ENCODE measurements at regions not wholly inside any gene's neighbourhood (a gene's known extent, or its start where the extent isn't known, plus 50 kb on each side); places are given as distances from the start of the nearest gene placed in this dataset.

GRCh38 chr9:38285236-38285635 is 107.3 kb upstream of the ALDH1B1 start:
- no peak for DNase-seq

DNA sequence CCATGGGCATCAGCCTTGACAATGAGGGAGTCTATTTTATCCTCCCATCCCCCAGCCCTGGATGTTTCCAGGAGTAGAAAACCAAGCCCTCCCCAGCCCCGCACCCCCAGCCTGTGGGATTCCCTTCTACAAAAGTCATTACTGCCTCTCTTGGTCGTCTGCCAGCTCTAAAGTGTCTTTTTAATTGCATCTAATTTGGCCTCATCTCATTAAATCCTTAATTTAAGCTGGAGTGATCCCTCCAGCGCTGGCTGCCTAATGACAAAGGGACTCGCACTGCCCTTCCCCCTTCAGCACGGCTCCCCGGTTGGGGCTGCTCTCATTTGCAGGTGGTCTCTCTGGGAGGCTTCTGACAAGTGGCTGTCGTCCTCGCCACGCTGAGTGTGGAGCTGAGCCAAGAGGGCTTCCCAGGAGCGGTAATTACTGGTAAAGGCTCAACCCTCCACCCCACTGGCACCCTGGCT is 107.9 kb upstream of the ALDH1B1 start:
- DNase-seq = no peak

GRCh38 chr9:38284039-38284575 is 108.4 kb upstream of the ALDH1B1 start:
- DNase-seq = no peak

DNA sequence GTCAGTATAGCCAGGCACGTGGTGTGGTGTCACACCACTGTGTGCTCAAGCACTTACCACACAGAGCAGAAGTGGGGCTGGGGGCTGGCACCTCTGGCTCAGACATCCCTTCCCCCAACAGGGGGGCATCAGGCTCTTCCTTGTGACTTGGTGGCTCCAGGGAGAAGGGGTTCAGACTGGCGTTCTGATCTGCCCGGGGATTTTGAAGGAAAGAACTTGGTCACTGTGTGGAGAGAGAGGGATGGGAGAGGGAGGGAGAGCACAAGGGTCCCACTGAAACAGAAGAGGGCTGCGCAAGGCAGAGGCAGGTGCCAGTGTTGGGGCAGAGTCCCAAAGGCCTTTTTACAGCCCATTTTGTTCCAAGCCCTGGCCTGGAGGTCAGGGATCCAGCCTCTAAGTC is 109.7 kb upstream of the ALDH1B1 start:
- DNase-seq = no peak

DNA sequence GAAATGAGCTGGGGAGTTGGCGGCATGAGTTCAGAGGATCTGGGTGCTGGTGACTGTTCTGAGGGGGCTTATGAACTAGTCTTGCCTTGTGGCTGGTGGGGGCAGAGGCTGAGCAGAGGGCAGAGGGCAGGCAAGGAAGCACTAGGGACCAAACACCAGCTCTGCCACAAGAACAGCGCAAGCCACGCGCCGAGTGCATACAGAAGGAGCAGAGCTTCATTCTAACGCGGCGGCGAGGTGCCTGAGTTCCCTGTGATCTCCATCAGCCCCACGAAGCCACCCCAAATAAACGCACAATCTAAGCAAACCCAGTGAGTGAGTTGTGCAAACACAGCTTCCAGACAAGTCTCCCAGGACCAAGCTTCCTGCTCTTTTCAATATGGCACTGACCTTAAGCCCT is 110.6 kb upstream of the ALDH1B1 start:
- no peak for DNase-seq

DNA sequence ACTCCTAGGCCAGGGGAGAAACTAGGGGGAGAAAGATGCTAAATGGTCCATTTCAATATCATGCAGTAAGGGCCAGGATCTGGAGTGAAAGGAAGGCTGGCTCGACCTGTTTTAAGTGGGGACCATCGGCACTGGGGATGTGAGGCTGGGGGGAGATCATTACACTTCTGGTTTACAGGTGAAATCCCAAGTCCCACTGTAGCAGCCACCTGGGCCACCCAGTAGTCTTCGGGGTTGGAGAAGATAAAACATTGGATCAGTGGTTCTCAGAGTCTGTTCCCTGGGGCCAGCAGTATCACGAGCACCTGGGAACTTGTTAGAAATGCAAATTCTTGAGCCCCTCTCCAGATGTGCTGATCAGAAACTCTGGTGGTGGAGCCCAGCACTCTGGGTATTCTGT is 111.3 kb upstream of the ALDH1B1 start:
- DNase-seq = no peak

- DNase-seq = no peak
Measured at GRCh38 chr9:38280251-38280800, 112.2 kb upstream of the ALDH1B1 start.

DNA sequence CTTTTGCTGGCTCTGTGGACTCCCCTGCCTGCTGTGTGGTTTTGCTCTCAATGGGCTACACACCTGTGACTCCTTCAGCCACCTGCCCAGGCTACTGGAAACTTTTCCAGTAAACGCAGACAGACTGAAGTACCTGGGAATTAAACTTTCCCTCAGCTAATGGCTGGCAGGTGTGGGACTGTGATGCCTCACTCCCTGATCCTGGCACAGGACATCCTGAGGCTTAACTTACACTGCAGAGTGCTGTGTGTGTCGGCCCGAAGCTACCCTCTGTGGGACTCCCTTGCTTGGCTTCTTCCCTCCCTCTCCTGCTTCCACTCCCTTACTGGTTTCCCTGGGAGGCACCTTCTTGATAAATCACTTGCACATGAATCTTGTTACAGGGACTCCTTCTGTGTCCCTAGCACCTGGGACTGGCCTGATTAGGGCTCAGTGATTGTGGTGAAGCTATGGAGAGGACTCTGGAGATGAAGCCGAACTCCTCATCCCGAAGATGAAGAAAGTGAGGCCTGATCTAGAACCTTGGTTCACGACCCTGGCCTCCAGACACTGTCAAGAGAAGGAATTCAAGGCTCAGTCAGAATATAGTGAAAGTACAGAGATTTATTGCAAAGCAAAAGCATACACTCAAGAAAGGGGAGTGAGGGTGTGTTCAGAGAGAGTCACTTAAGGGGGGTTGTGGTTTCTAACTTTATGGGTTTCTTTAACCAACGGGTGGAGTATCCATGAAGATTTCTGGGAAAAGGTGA is 113.4 kb upstream of the ALDH1B1 start:
- DNase-seq = no peak

DNA sequence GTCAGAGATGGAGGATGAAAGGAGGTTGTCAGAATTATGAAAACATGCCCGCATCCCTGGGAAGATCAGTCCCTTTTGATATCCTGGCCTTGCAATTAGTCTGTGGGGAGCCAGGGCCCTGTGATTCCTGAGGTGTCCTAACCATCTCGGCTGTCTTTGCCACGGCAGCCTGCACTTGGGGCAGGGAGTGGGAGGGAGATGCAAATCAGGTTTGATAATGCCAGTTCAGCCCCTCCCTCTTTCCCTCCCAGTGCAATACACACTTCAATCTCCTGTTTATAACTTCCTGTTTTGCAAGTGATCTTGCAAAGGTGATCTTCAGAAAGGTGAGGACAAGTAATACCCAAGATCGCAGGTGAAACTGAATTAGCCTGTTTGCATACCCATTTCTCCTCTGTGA is 114.0 kb upstream of the ALDH1B1 start:
- no peak for DNase-seq

DNA sequence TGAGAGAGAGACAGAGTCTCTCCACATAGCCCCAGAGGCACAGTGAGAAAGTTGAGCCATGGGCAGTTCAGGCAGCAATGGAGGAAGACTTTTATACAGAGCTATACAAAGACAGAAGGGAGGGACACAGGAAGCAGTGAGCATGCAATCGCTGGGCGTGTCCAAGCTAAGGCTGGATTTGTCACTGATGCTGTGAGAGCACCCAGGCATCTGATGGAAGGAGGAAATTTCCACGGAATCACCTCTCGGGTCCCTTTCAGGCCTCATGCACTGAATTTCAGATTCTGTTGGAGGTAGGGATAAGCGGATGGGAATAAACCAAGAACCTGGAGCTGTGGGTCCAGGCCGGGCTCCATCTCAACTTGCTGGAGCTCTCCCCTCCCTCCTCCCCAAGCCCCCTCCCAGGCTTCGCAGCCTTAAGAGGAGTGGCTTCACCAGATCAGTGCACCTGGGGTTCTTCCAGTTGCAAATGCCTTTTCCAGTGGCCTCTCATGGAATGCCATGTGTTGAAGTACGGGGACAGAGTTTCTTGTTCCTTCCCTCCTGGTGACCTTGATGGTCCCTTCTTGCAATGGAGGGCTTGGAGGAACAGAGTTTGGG is 114.8 kb upstream of the ALDH1B1 start:
- no peak for DNase-seq

DNA sequence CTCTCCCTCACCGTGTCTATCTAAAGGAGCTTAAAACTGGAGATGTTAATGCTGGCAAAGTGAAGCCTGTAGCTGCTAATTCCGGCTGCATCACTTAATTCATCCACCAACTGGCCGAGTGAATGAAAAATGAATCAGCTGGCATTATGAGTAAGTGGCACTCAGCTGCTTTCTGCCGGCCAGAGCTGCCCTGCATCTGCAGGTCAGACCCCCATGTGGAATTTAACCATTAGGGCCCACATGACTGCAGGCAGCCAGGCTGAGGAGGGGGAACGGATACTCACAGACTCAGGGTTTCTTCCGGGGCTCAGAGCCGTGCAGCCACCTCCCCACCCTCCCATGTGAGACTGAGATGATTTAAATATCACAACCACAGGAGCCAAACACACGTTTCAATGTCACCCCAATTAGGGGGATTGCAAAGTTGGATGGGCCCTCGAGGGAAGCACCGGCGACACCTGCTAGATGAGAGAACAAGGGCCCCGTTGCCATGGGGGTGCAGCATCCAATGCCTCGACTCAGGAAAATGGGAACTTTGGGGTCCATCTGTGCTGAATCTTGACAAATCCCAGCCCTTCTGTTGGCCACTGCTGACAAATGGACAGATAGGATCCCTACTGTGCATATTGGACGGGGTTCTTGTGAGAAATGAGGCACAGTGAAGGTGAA is 115.6 kb upstream of the ALDH1B1 start:
- no peak for DNase-seq

DNA sequence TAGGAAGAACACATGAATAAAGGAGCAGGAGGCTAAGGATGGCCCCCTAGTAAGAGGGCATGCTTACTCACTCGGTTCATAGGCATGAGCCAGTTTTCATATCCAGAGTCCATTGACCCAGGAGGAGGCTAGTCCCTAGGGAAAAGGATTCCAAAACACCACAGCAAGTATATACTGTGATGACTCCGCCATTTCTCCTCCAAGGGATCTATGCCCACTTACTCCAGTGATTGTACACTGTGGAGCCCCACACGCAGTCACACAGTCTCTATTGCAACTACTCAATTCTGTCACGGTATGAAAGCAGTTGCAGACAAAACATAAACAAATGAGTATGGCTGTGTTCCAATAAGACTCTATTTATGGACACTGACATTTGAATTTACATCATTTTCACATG is 117.7 kb upstream of the ALDH1B1 start:
- peak; percentile 79 for DNase-seq

- no peak for DNase-seq
Measured at GRCh38 chr9:38272710-38273109, 119.8 kb upstream of the ALDH1B1 start.

DNA sequence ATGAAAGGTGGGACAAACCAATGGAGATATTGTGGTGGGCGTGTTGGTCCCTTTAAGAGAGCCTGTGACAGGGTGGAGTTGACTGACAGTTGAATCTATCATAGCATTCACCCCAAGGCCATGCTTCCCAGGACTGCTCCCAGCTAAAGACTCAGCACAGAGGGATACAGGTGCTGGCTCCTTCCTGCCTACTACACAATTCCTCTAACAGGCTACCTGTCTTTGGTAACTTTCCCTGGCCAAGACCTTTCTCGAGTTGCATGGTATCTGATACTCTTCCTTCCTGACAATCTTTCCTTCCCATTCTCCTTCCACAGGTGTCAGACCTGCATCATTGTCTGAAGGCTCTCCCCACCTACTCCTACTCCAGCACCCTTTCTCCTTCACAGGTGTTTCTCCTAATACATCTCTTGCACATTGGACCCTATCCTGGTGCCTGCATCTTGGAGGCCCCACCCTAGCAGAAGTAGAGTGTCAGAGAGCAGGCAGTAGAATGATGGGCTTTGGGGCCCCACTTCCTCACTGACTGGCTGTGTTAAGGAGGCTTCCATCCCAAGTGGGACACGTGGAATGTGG is 120.7 kb upstream of the ALDH1B1 start:
- no peak for DNase-seq

DNA sequence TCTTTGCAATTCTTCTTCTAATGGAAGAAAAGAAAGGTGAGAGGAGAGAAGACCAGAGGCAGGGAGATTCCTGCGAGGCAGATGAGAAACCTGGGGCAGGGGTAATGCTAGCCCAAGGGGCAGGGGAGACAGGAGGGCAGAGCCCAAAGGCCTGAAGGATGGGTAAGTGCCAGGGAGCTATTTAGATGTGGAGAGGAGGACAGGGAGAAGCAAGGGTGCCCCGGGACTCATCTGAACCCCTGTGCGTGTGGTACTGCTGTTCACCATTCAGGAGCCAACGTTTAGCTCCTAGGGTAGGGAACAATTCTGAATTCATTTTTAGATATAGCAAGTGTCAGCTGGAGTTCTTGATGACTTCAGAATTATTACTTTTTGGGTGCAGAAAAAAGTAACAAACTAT is 122.7 kb upstream of the ALDH1B1 start:
- DNase-seq = no peak

GRCh38 chr9:38263532-38263931 is 129.0 kb upstream of the ALDH1B1 start:
- DNase-seq = peak; percentile 66

DNA sequence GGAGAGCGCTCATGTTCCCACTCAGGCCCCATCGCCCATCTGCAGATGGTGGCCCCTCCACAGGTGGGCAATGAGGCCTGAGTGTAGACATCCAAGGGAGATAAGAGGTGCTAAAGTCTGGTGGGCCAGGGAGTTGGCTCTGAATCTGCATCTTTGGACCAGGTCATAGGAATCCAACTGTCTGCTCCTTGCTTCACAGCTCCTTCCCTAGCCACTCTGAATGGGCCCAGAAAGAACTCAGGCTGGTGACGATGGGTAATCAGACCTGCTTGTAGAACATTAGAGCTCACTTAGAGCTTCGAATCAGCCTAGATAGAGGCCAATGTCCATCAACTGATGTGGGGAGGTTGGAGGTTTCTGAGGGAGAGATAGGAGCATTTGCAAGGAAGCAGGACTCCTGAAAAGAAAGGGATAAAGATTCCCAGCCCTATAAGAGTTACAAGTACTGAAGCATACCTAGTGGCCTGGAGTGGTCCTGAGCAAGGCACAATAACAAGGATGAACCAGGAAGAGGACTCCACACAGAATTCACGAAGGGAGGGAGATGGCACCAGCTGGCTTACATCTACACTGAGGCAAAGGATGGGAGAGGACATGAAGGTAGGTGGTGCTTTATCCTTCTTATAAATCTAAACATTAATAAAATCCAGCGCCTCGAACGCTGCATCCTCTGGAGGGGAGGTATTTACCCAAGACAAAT is 132.8 kb upstream of the ALDH1B1 start:
- no peak for DNase-seq

GRCh38 chr9:38259056-38259455 is 133.4 kb upstream of the ALDH1B1 start:
- no peak for DNase-seq

DNA sequence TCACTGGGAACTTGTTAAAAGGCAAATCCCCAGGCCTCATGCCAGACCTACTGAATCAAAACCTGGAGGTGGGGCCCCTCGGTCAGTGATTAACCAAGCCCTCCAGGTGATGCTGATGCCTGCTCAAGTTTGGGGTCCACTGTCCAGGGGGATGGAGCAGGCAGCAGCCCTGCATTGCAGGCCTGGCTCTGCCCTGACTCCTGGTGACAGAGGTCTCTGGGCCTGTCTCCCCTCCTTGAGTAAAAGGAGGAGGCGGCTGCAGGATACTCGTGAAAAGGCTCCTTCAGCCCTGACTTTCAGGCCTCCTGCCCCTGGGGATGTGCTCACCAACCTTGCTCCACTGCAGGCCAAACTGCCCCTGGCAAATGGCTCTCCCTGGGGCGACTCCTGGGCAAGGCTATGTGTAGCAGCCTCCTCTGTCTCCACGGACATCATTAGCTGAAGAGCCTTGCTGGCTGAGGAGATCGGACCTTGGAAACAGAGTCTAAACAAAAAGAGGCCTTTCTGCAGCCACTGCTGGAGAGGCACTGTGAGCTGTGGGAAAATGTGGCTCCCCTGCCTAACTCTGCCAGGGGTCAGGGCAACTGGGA is 134.8 kb upstream of the ALDH1B1 start:
- no peak for DNase-seq

DNA sequence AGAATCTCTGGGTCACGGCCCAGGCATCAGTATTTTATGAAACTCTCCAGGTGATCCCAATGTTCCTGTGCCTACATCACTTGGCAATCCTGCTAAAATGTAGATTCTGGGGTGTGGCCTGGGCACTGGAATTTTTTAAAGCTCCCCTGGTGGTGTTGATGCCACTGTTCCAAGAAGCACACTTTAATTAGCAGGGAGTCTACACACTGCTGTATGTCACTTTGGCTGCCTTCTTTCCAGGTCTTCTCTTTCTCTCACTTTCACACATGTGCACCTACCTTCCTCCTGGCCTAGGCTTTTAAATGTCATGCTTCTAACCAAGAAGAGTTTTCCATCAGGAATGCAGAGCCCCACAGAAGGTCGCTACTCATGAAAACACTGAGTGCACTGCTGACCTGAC is 136.0 kb upstream of the ALDH1B1 start:
- no peak for DNase-seq

DNA sequence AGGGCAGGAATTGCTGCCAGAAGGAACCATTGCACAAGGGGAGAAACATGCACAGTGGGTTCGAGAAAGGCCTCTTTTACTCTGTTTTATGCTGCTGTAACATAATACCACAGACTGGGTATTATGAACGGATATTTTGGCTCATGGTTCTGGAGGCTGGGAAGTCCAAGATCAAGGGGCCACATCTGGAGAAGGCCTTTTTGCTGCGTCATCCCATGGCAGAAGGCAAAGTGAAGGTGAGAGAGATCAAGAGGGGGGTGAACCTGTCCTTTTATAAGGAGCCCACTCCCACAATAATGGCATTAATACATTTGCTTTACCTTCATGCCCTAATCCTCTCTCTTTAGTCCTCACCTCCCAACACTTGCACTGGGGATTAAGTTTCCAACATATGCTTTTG is 136.9 kb upstream of the ALDH1B1 start:
- no peak for DNase-seq

GRCh38 chr9:38254756-38255155 is 137.7 kb upstream of the ALDH1B1 start:
- DNase-seq = no peak
